ENCODE measurements at regions not wholly inside any gene's neighbourhood (a gene's known extent, or its start where the extent isn't known, plus 50 kb on each side); places are given as distances from the start of the nearest gene placed in this dataset.

GRCh38 chr2:67828066-67828465, 234.7 kb downstream of the C1D start:
- Histone ChIP-seq H3K4me3 (no peak overlapping the region), H3K4me2 (no peak overlapping the region), H3K9me3 (replicated peaks in 1 of 11) (peaks cover 18 to 60% (median 44%) of the 10 kb centered on the region in 11 experiments; a peak in 20 of 22 replicates), H4K20me1 (no peaks in the 10 kb centered on the region), H3K36me3 (peaks cover 0 to 3% (median 0%) of the 10 kb centered on the region in 11 experiments; a peak in 1 of 22 replicates), H3K27ac (no peak overlapping the region), H3K4me1 (peaks cover 15 to 32% (median 28%) of the 10 kb centered on the region in 10 experiments), H3K27me3 (no peaks in the 10 kb centered on the region), H3K9ac (no peak overlapping the region)
- no peak for TF ChIP-seq Cebpa-rat (IDR thresholded peaks at IDR 0.05)

GRCh38 chr2:67829470-67829869, 233.3 kb downstream of the C1D start:
- Histone ChIP-seq H3K4me2 (no peak overlapping the region), H3K4me1 (peaks cover 15 to 24% (median 21%) of the 10 kb centered on the region in 10 experiments), H3K36me3 (peaks cover 0 to 3% (median 0%) of the 10 kb centered on the region in 11 experiments; a peak in 1 of 22 replicates), H3K4me3 (no peak overlapping the region), H3K9ac (no peak overlapping the region), H3K27me3 (no peaks in the 10 kb centered on the region), H3K27ac (no peak overlapping the region), H4K20me1 (no peaks in the 10 kb centered on the region), H3K9me3 (replicated peaks in 1 of 11) (peaks cover 18 to 47% (median 31%) of the 10 kb centered on the region in 11 experiments; a peak in 20 of 22 replicates)
- no peak for TF ChIP-seq Cebpa-rat (IDR thresholded peaks at IDR 0.05)

GRCh38 chr2:67833632-67834031, 229.2 kb downstream of the C1D start:
- Histone ChIP-seq H3K9me3 (replicated peaks in 1 of 11) (peaks cover 0 to 22% (median 5%) of the 10 kb centered on the region in 11 experiments; a peak in 11 of 22 replicates), H3K4me2 (no peak overlapping the region), H3K27ac (no peak overlapping the region), H3K36me3 (no peaks in the 10 kb centered on the region), H3K27me3 (no peaks in the 10 kb centered on the region), H3K4me3 (no peak overlapping the region), H4K20me1 (no peaks in the 10 kb centered on the region), H3K4me1 (peaks cover 0 to 17% (median 10%) of the 10 kb centered on the region in 10 experiments; a peak in 14 of 20 replicates), H3K9ac (no peak overlapping the region)
- no peak for TF ChIP-seq Cebpa-rat (IDR thresholded peaks at IDR 0.05)

- Histone ChIP-seq H4K20me1 (no peaks in the 10 kb centered on the region), H3K4me2 (no peak overlapping the region), H3K27ac (no peak overlapping the region), H3K4me1 (peaks cover 4 to 17% (median 12%) of the 10 kb centered on the region in 10 experiments; a peak in 16 of 20 replicates), H3K27me3 (no peaks in the 10 kb centered on the region), H3K36me3 (no peaks in the 10 kb centered on the region), H3K9ac (no peak overlapping the region), H3K9me3 (replicated peaks in 1 of 11) (0 out of 22 replicates have a peak, but pooled peaks cover 0 to 16% (median 0%) of the 10 kb centered on the region in 11 experiments), H3K4me3 (no peak overlapping the region)
- no peak for TF ChIP-seq Cebpa-rat (IDR thresholded peaks at IDR 0.05)
These were observed 228.3 kb downstream of the C1D start for GRCh38 chr2:67834482-67834881.

GRCh38 chr2:67835266-67835665, 227.5 kb downstream of the C1D start:
- 0 out of 22 replicates have a peak, but pooled peaks cover 0 to 13% (median 0%) of the 10 kb centered on the region in 11 experiments for H3K9me3 ChIP-seq (replicated peaks in 1 of 11)
- H3K4me1 ChIP-seq = peaks cover 5 to 17% (median 12%) of the 10 kb centered on the region in 10 experiments; a peak in 16 of 20 replicates
- no peaks in the 10 kb centered on the region for H4K20me1 ChIP-seq
- H3K27me3 ChIP-seq = no peaks in the 10 kb centered on the region
- H3K4me3 ChIP-seq = no peak overlapping the region
- no peak overlapping the region for H3K27ac ChIP-seq
- H3K4me2 ChIP-seq = no peak overlapping the region
- TF ChIP-seq Cebpa-rat (IDR thresholded peaks at IDR 0.05) = no peak
- no peak overlapping the region for H3K9ac ChIP-seq
- no peaks in the 10 kb centered on the region for H3K36me3 ChIP-seq

GRCh38 chr2:67836866-67837265, 225.9 kb downstream of the C1D start:
- Histone ChIP-seq H3K4me3 (no peak overlapping the region), H3K9ac (no peak overlapping the region), H4K20me1 (no peaks in the 10 kb centered on the region), H3K27ac (no peak overlapping the region), H3K4me2 (peak overlapping the region in 8 of 11 experiments; percentile 10 to 72 (median 59); a peak in 15 of 22 replicates), H3K9me3 (replicated peaks in 1 of 11) (no peaks in the 10 kb centered on the region), H3K4me1 (peaks cover 5 to 17% (median 12%) of the 10 kb centered on the region in 10 experiments; a peak in 16 of 20 replicates), H3K27me3 (no peaks in the 10 kb centered on the region), H3K36me3 (no peaks in the 10 kb centered on the region)
- TF ChIP-seq Cebpa-rat (IDR thresholded peaks at IDR 0.05) = no peak

- Histone ChIP-seq H3K4me3 (no peak overlapping the region), H3K4me1 (peaks cover 5 to 17% (median 12%) of the 10 kb centered on the region in 10 experiments; a peak in 16 of 20 replicates), H3K36me3 (no peaks in the 10 kb centered on the region), H3K27me3 (no peaks in the 10 kb centered on the region), H3K4me2 (no peak overlapping the region), H4K20me1 (no peaks in the 10 kb centered on the region), H3K9me3 (replicated peaks in 1 of 11) (no peaks in the 10 kb centered on the region), H3K9ac (no peak overlapping the region), H3K27ac (no peak overlapping the region)
- no peak for TF ChIP-seq Cebpa-rat (IDR thresholded peaks at IDR 0.05)
These were observed 224.6 kb downstream of the C1D start for GRCh38 chr2:67838205-67838604.

- no peaks in the 10 kb centered on the region for H4K20me1 ChIP-seq
- no peaks in the 10 kb centered on the region for H3K9me3 ChIP-seq (replicated peaks in 1 of 11)
- H3K36me3 ChIP-seq = no peaks in the 10 kb centered on the region
- no peak for TF ChIP-seq Cebpa-rat (IDR thresholded peaks at IDR 0.05)
- peak overlapping the region in 2 of 11 experiments; percentile 14 to 15; a peak in 2 of 22 replicates for H3K4me2 ChIP-seq
- H3K9ac ChIP-seq = no peak overlapping the region
- no peak overlapping the region for H3K4me3 ChIP-seq
- H3K27ac ChIP-seq = no peak overlapping the region
- H3K27me3 ChIP-seq = no peaks in the 10 kb centered on the region
- peaks cover 5 to 17% (median 12%) of the 10 kb centered on the region in 10 experiments; a peak in 16 of 20 replicates for H3K4me1 ChIP-seq
These were observed 223.6 kb downstream of the C1D start for GRCh38 chr2:67839242-67839641.

- Histone ChIP-seq H3K9me3 (replicated peaks in 1 of 11) (no peaks in the 10 kb centered on the region), H3K4me2 (peak overlapping the region in 2 of 11 experiments; percentile 14 to 15; a peak in 2 of 22 replicates), H3K27me3 (no peaks in the 10 kb centered on the region), H4K20me1 (no peaks in the 10 kb centered on the region), H3K9ac (no peak overlapping the region), H3K27ac (no peak overlapping the region), H3K4me3 (no peak overlapping the region), H3K4me1 (peaks cover 5 to 17% (median 12%) of the 10 kb centered on the region in 10 experiments; a peak in 16 of 20 replicates), H3K36me3 (no peaks in the 10 kb centered on the region)
- TF ChIP-seq Cebpa-rat (IDR thresholded peaks at IDR 0.05) = no peak
These were observed 223.1 kb downstream of the C1D start for GRCh38 chr2:67839668-67840067.
